GM18909 (cell line): ENCODE measurements at regions not wholly inside any gene's neighbourhood (a gene's known extent, or its start where the extent isn't known, plus 50 kb on each side); places are given as distances from the start of the nearest gene placed in this dataset.
"Not testable (repeated sequence)": the region's sequence is repeated elsewhere in the genome, so short reads cannot be mapped to it uniquely, and the experiment has no call there.

Experiments
- ATAC-seq: cut with Tn5 transposase; IDR thresholded peaks from one replicate; pipeline ENCODE4 v1.9.1; 2021; ENCODE audit warnings: mild to moderate bottlenecking; ENCODE audit not compliant: unreplicated experiment, poor library complexity

DNA sequence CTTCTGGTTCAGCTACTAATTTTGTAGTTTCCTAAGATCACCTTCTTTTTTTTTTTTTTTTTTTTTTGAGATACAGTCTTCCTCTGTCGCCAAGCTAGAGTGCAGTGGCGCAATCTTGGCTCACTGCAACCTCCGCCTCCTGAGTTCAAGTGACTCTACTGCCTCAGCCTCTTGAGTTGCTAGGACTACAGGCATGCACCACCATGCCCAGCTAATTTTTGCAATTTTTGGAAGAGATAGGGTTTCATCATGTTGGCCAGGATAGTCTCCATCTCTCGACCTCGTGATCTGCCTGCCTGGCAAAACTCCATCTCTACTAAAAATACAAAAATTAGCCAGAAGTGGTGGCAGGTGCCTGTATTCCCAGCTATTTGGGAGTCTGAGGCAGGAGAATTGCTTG lies 301.5 kb upstream of the TFPI start:
- no peak for ATAC-seq

DNA sequence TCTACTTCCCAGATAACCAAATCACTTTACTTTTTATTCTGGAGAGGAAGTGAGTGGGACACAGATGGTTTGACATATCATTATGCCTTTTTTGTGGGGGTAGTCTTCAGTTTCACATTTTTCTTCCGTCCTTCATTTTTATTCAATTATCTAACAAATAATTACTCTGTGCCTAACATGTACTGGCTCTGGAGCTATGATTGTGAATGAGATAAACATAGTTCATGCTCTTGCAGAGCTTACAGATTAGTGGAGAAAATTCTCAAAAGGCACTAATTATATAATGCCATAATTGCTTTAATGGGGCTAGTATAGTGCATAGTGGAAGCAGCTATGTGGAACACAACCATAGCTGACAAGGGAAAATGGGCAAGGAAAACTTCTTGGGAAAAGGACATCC lies 303.6 kb upstream of the TFPI start:
- no peak for ATAC-seq

DNA sequence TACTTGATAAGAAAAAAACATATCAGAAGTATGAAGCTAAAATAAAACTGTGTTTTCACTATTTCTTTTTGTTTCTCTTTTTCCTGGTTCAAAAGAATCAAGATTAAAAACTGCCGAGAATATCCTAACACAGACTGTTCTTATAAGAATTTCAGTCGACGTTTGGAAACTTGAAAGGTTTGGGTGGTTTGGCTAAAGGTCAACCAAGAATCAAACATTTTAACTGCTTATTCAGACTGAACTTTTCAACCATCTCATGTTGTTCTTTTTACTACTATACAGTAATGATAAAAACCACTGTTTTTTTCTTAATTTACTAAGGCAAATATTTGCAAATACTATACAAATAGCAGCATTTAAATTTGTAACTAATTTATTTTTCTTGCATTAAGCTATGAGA lies 308.5 kb upstream of the TFPI start:
- no peak for ATAC-seq

DNA sequence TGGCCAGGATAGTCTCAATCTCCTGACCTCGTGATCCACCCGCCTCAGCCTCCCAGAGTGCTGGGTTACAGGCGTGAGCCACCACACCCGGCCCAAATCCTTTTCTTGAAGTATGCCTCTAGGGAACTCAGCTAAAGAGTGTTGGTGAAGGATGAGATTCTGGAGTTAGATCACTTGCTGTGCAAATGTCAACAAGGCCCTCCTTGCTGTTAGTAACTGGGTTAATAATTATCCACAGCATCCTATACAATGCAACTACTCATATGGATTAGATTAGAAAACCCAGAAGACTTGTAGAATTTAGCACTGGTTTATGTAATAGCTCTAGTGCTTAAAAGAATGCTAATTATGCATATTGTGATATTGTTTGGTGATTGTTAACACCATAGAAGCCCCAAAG lies 310.8 kb upstream of the TFPI start:
- ATAC-seq, result no peak

GRCh38 chr2:187867165-187867564 lies 312.9 kb upstream of the TFPI start:
- ATAC-seq, result no peak

DNA sequence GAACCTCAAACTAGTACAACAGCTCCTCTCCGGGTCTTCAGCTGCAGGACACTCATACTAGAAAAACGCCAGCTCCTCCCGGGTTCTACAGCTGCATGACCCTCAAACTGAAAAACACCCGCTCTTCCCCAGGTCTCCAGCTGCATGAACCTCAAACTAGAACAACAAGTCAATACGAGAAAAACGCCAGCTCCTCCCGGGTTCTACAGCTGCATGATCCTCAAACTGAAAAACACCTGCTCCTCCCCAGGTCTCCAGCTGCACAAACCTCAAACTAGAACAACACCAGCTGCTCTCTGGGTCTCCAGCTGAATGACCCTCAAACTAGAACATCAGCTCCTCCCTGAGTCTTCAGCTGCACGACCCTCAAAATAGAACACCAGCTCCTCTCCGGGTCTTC lies 315.0 kb upstream of the TFPI start:
- no peak for ATAC-seq

DNA sequence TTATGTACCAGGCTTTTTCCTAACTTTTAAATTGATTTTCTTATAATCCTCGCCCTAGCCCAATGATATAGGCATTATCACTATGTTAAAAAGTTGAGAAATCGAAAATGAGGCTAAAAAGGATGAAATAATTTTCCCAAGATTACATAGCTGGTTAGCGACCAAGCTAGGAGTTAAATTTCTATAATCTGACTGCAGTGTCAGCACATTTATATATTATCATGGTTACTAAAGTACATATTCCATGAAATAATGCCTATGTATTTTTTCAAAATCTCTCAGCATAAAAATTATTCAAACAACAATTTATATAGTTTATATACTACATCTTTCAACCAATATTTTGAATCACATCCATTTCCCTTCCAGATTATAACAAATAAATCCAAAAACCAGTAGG lies 317.3 kb upstream of the TFPI start:
- no peak for ATAC-seq

DNA sequence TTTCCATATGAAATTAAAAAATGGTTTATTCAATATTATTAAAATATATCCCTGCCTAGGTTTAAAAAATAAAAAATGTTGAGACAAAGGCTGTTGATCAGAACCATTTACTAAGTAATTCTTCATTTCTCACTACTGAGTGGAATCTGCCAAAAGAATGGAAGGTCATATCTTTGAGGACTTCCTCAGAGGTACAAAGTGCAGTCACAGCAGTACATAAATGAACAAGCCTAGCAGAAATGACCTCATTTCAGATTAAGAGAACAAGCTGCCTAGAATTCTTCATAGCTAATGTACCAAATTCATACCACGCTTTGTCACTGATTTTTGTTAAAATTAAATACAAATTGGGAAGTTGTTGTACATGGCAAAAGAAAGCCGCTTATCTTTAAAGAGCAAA lies 318.9 kb upstream of the TFPI start:
- no peak for ATAC-seq

GRCh38 chr2:187874786-187875185 lies 320.6 kb upstream of the TFPI start:
- ATAC-seq, result no peak

- no peak for ATAC-seq
Observed at GRCh38 chr2:187875261-187876141, 321.3 kb upstream of the TFPI start.

DNA sequence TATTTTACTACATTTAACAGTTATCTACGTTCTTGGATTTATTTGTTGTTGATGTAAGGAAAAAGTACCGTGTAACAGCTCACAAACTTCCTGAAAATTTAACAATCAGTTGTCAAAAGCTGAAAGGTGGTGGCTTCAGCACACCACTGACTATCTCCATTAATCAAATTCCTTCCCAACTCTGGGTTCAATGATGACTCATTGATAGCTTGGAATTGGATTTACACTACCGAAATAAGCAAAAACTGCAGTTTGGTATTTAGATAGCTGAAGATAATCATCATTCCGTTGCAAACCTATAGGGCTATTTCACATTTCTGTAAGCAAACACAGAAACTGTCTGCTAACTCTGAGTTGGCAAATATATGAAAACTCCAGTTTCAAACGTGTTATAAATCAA lies 322.3 kb upstream of the TFPI start:
- no peak for ATAC-seq

DNA sequence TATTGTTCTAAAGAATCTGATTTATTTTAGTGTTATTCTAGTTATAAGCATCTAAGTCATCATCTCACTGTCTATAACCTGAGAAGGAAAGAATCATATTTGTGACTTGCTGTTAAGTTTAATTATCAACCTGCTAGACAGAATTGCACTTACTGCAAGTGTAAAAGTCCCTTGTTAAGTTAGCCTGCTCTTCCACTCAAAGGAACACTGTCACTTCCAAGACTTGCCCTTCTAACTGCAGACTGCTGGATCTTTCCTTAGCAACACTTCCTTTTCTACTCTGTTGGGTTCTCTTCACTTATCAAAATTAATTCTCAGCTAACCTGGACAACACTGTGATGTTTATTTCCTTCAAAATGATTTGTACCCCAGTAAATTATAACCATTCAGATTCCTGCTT lies 323.2 kb upstream of the TFPI start:
- no peak for ATAC-seq

DNA sequence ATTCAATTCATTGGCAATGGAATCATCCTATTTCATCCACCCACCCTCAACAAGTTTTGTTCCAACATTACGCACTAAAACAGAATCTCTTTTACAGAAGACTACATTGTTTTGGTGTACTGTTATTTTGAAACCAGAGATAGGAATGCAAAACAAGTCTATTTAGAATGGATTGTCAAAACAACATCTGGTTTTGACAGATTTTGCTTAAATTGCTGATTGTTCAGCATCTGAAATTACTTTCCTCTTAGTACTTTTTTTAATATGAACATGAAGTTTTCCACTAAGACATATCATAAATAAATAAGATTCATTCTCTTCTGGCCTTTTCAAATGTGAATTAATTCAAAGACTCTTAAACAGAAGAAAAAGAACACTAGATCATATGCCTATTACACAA lies 323.9 kb upstream of the TFPI start:
- ATAC-seq, result no peak

GRCh38 chr2:187879491-187879890 lies 325.3 kb upstream of the TFPI start:
- no peak for ATAC-seq

DNA sequence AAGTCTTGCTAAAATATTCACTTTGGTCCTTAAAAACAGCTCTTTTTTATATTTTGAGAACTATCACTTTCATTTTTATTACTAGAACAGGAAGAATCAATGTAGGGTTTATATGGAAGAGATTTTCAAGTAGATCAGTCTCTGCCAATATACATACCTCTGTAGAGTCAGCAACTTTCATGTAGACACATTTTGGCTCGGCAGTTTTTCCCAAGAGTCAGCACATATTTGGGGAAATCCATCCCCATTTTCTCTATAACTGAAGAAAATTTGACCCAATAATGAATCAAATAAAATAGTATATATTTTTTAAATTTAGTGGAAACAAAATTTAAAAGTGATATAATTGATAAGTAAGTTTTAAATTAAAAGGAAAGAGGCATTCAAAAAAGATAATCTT lies 329.8 kb upstream of the TFPI start:
- no peak for ATAC-seq

- ATAC-seq, result no peak
Observed at GRCh38 chr2:187890690-187891089, 336.5 kb upstream of the TFPI start.

- no peak for ATAC-seq
Observed at GRCh38 chr2:187900021-187900420, 345.8 kb upstream of the TFPI start.

GRCh38 chr2:187906021-187906420 lies 351.8 kb upstream of the TFPI start:
- no peak for ATAC-seq

DNA sequence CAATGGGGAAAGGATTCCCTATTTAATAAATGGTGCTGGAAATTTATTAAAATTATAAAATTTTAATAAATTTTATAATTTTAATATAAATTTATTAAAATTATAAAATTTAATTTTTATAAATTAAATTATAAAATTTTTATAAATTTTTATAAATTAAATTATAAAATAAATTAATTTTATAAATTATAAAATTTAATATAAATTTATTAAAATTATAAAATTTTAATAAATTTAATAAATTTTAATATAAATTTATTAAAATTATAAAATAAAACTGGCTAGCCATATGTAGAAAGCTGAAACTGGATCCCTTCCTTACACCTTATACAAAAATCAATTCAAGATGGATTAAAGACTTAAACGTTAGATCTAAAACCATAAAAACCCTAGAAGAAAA lies 356.7 kb upstream of the TFPI start:
- ATAC-seq, result not testable (repeated sequence)

GRCh38 chr2:187912950-187913349 lies 358.7 kb upstream of the TFPI start:
- ATAC-seq, result no peak

- ATAC-seq, result no peak
Observed at GRCh38 chr2:187915810-187916209, 361.6 kb upstream of the TFPI start.

DNA sequence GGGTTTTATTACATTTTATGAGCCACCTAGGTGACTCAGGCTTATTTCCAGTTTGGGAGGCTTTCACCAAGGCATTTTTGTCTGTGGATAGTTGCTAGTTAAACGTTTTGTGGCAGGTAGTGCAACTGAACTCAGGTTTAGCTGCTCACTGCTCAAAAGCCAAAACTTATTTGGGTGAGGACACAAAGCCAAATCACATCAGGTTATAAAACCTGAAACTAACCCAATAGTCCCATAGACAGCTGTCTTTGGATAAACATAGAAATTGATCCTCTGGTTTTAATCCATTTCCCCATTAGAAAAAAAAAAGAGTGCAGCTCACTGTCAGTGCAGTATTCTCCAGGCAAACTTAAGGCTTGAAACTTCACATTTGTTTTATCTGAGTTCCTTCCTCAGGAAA lies 362.6 kb upstream of the TFPI start:
- ATAC-seq, result no peak
